ENCODE measurements at regions not wholly inside any gene's neighbourhood (a gene's known extent, or its start where the extent isn't known, plus 50 kb on each side); places are given as distances from the start of the nearest gene placed in this dataset.

DNA sequence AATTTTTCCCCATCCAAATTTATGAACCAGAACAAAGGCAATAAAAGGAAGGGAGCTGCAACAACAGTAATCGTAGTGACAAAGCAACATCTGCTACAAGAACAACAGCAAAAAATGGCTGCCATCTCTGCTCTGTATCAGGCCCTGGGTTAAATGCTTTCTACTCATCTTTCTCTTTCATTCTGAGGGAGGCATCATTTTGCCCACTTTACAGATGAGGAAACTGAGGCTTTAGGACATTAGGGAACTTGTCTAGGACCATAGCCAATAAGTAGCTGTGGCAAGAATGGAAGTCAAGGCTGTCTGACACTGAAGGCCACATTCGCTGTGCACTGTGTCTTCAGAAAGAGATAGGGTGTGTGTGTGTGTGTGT, 192.4 kb upstream of the NUDT4 start:
- DNase-seq (no peak), FAIRE-seq (no peak)
- H3K4me3 ChIP-seq (ENCODE audit: low read length in 3 of 3) = no peak overlapping the region
- no peak overlapping the region for H3K27ac ChIP-seq (ENCODE audit: low read depth in 2 of 2, low read length in 2 of 2)
- TF ChIP-seq, protein P1, sequence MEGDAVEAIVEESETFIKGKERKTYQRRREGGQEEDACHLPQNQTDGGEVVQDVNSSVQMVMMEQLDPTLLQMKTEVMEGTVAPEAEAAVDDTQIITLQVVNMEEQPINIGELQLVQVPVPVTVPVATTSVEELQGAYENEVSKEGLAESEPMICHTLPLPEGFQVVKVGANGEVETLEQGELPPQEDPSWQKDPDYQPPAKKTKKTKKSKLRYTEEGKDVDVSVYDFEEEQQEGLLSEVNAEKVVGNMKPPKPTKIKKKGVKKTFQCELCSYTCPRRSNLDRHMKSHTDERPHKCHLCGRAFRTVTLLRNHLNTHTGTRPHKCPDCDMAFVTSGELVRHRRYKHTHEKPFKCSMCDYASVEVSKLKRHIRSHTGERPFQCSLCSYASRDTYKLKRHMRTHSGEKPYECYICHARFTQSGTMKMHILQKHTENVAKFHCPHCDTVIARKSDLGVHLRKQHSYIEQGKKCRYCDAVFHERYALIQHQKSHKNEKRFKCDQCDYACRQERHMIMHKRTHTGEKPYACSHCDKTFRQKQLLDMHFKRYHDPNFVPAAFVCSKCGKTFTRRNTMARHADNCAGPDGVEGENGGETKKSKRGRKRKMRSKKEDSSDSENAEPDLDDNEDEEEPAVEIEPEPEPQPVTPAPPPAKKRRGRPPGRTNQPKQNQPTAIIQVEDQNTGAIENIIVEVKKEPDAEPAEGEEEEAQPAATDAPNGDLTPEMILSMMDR (IDR thresholded peaks at IDR 0.05; ENCODE audit: borderline replicate concordance, extremely low read depth, insufficient read depth) = no peak
- no peak overlapping the region for H3K9ac ChIP-seq (ENCODE audit: low read length in 3 of 3)
- no peaks in the 10 kb centered on the region for H3K36me3 ChIP-seq (ENCODE audit: control insufficient read depth in 2 of 3, insufficient read depth in 3 of 3, low read length in 3 of 3)
- intact Hi-C loops (cut with DNase I) = no loop called here
- no peaks in the 10 kb centered on the region for H3K27me3 ChIP-seq (ENCODE audit: control insufficient read depth, insufficient read depth, low read length)
- peaks cover 0 to 5% (median 0%) of the 10 kb centered on the region in 3 donors for H3K4me1 ChIP-seq (ENCODE audit: control insufficient read depth in 2 of 3, insufficient read depth in 2 of 3, low read depth in 1 of 3, low read length in 3 of 3)
- no peaks in the 10 kb centered on the region for H3K9me3 ChIP-seq (ENCODE audit: control insufficient read depth in 2 of 3, insufficient read depth in 1 of 3, low read length in 3 of 3)

DNA sequence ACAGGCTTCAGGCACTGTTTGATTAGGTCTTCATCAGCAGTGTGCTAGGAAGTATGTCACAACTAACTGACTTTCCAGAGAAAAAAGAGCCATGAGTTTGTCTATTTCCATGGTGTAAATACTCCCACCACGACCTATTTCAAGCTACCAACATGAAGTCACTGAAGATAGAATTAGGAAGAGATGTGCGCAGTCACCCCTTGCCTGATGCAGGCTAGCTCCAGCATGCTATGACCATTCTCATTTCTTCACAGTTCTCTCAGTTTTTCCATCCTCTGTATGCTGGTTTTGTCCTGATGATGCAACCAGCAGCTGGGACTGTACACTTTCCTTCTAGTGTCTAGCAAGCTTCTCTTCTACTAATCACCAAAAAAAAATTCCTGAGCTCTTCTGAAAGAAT, 191.6 kb upstream of the NUDT4 start:
- no peak overlapping the region for H3K4me3 ChIP-seq (ENCODE audit: low read length in 3 of 3)
- no peaks in the 10 kb centered on the region for H3K36me3 ChIP-seq (ENCODE audit: control insufficient read depth in 2 of 3, insufficient read depth in 3 of 3, low read length in 3 of 3)
- H3K27ac ChIP-seq (ENCODE audit: low read depth in 2 of 2, low read length in 2 of 2) = no peak overlapping the region
- H3K9ac ChIP-seq (ENCODE audit: low read length in 3 of 3) = no peak overlapping the region
- TF ChIP-seq, protein P1 (IDR thresholded peaks at IDR 0.05; ENCODE audit: borderline replicate concordance, extremely low read depth, insufficient read depth) = no peak
- H3K9me3 ChIP-seq (ENCODE audit: control insufficient read depth in 2 of 3, insufficient read depth in 1 of 3, low read length in 3 of 3) = no peaks in the 10 kb centered on the region
- H3K27me3 ChIP-seq (ENCODE audit: control insufficient read depth, insufficient read depth, low read length) = no peaks in the 10 kb centered on the region
- no peak for FAIRE-seq
- DNase-seq = no peak
- H3K4me1 ChIP-seq (ENCODE audit: control insufficient read depth in 2 of 3, insufficient read depth in 2 of 3, low read depth in 1 of 3, low read length in 3 of 3) = peaks cover 0 to 5% (median 0%) of the 10 kb centered on the region in 3 donors
- intact Hi-C loops (cut with DNase I) = no loop called here

DNA sequence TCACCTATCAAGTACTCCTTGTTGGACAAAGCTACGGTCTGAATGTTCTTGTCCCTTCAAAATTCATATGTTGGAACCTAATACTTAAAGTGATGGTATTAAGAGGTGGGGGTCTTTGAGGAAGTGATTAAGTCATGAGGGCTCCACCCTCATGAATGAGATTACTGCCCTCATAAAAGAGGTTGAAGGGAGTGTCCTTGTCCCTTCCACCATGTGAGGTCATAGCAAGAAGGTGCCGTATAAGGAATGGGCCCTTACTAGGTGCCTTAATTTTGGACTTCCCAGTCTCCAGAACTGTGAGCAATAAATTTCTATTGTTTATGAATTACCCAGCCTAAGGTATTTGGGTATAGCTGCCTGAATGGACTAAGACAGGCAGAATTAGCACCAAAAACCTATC, 191.1 kb upstream of the NUDT4 start:
- H3K27me3 ChIP-seq (ENCODE audit: control insufficient read depth, insufficient read depth, low read length) = no peaks in the 10 kb centered on the region
- DNase-seq (no peak), FAIRE-seq (no peak)
- TF ChIP-seq, protein P1 (IDR thresholded peaks at IDR 0.05; ENCODE audit: borderline replicate concordance, extremely low read depth, insufficient read depth) = no peak
- H3K4me1 ChIP-seq (ENCODE audit: control insufficient read depth in 2 of 3, insufficient read depth in 2 of 3, low read depth in 1 of 3, low read length in 3 of 3) = peaks cover 0 to 5% (median 0%) of the 10 kb centered on the region in 3 donors
- no peak overlapping the region for H3K9ac ChIP-seq (ENCODE audit: low read length in 3 of 3)
- no peak overlapping the region for H3K4me3 ChIP-seq (ENCODE audit: low read length in 3 of 3)
- no peak overlapping the region for H3K27ac ChIP-seq (ENCODE audit: low read depth in 2 of 2, low read length in 2 of 2)
- H3K9me3 ChIP-seq (ENCODE audit: control insufficient read depth in 2 of 3, insufficient read depth in 1 of 3, low read length in 3 of 3) = no peaks in the 10 kb centered on the region
- H3K36me3 ChIP-seq (ENCODE audit: control insufficient read depth in 2 of 3, insufficient read depth in 3 of 3, low read length in 3 of 3) = no peaks in the 10 kb centered on the region
- intact Hi-C loops (cut with DNase I) = no loop called here

DNA sequence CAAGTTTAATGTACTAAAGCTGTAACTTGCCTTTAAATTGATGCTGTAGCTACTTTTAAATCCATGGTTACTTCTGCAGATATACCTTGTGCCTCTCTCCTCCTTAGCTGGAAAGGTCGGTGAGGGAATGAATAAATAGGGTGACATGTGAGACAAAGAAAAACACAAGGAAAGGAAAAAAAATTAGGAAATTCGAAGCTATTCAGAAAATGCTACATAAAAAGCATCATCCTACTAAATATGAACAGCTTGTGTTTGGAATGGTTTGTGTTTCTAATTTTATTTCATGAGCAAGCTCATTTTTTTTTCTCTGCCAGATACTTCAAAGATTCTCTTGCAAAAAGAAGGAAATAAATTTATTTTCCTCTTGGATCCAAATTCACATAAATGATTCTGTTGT, 186.3 kb upstream of the NUDT4 start:
- FAIRE-seq = no peak
- no peaks in the 10 kb centered on the region for H3K27me3 ChIP-seq (ENCODE audit: control insufficient read depth, insufficient read depth, low read length)
- no peaks in the 10 kb centered on the region for H3K4me1 ChIP-seq (ENCODE audit: control insufficient read depth in 2 of 3, insufficient read depth in 2 of 3, low read depth in 1 of 3, low read length in 3 of 3)
- no peak overlapping the region for H3K27ac ChIP-seq (ENCODE audit: low read depth in 2 of 2, low read length in 2 of 2)
- DNase-seq = no peak
- no peaks in the 10 kb centered on the region for H3K36me3 ChIP-seq (ENCODE audit: control insufficient read depth in 2 of 3, insufficient read depth in 3 of 3, low read length in 3 of 3)
- H3K9ac ChIP-seq (ENCODE audit: low read length in 3 of 3) = no peak overlapping the region
- intact Hi-C loops (cut with DNase I) = no loop called here
- H3K9me3 ChIP-seq (ENCODE audit: control insufficient read depth in 2 of 3, insufficient read depth in 1 of 3, low read length in 3 of 3) = no peaks in the 10 kb centered on the region
- TF ChIP-seq, protein P1 (IDR thresholded peaks at IDR 0.05; ENCODE audit: borderline replicate concordance, extremely low read depth, insufficient read depth) = no peak
- no peak overlapping the region for H3K4me3 ChIP-seq (ENCODE audit: low read length in 3 of 3)

All from kidney (tissue), 13 donors.